ENCODE measurements at regions not wholly inside any gene's neighbourhood (a gene's known extent, or its start where the extent isn't known, plus 50 kb on each side); places are given as distances from the start of the nearest gene placed in this dataset.

GRCh38 chr5:29061381-29061780 is 2023.0 kb upstream of the CDH9 start:
- DNase-seq (ENCODE audit: low spot score) = no peak

GRCh38 chr5:29054694-29055093 is 2016.3 kb upstream of the CDH9 start:
- no peak for DNase-seq (ENCODE audit: low spot score)

- DNase-seq (ENCODE audit: low spot score) = no peak
Measured at GRCh38 chr5:29054282-29054681, 2015.9 kb upstream of the CDH9 start.

GRCh38 chr5:29051509-29051908 is 2013.1 kb upstream of the CDH9 start:
- no peak for DNase-seq (ENCODE audit: low spot score)

- DNase-seq (ENCODE audit: low spot score) = no peak
Measured at GRCh38 chr5:29042152-29042551, 2003.8 kb upstream of the CDH9 start.

- DNase-seq (ENCODE audit: low spot score) = no peak
Measured at GRCh38 chr5:29040404-29040803, 2002.0 kb upstream of the CDH9 start.

- no peak for DNase-seq (ENCODE audit: low spot score)
Measured at GRCh38 chr5:29039994-29040393, 2001.6 kb upstream of the CDH9 start.

GRCh38 chr5:29037716-29038115 is 1999.3 kb upstream of the CDH9 start:
- no peak for DNase-seq (ENCODE audit: low spot score)

GRCh38 chr5:29024052-29024451 is 1985.7 kb upstream of the CDH9 start:
- no peak for DNase-seq (ENCODE audit: low spot score)

- no peak for DNase-seq (ENCODE audit: low spot score)
Measured at GRCh38 chr5:29023541-29023940, 1985.2 kb upstream of the CDH9 start.

GRCh38 chr5:29017501-29017900 is 1979.1 kb upstream of the CDH9 start:
- no peak for DNase-seq (ENCODE audit: low spot score)

GRCh38 chr5:29016067-29016466 is 1977.7 kb upstream of the CDH9 start:
- DNase-seq (ENCODE audit: low spot score) = peak; percentile 14

- no peak for DNase-seq (ENCODE audit: low spot score)
Measured at GRCh38 chr5:29015523-29015922, 1977.1 kb upstream of the CDH9 start.

- DNase-seq (ENCODE audit: low spot score) = peak; percentile 38
Measured at GRCh38 chr5:29005386-29005785, 1967.0 kb upstream of the CDH9 start.

GRCh38 chr5:29002481-29002880 is 1964.1 kb upstream of the CDH9 start:
- no peak for DNase-seq (ENCODE audit: low spot score)

- DNase-seq (ENCODE audit: low spot score) = peak; percentile 8
Measured at GRCh38 chr5:29001666-29002065, 1963.3 kb upstream of the CDH9 start.

GRCh38 chr5:28984639-28985038 is 1946.3 kb upstream of the CDH9 start:
- DNase-seq (ENCODE audit: low spot score) = no peak

GRCh38 chr5:28975508-28975907 is 1937.1 kb upstream of the CDH9 start:
- DNase-seq (ENCODE audit: low spot score) = no peak

GRCh38 chr5:28967848-28968247 is 1929.5 kb upstream of the CDH9 start:
- DNase-seq (ENCODE audit: low spot score) = no peak

- DNase-seq (ENCODE audit: low spot score) = peak; percentile 21
Measured at GRCh38 chr5:28961816-28962215, 1923.4 kb upstream of the CDH9 start.

- DNase-seq (ENCODE audit: low spot score) = no peak
Measured at GRCh38 chr5:28958581-28958980, 1920.2 kb upstream of the CDH9 start.

- DNase-seq (ENCODE audit: low spot score) = no peak
Measured at GRCh38 chr5:28957450-28957849, 1919.1 kb upstream of the CDH9 start.

GRCh38 chr5:28954074-28954473 is 1915.7 kb upstream of the CDH9 start:
- peak; percentile 42 for DNase-seq (ENCODE audit: low spot score)

GRCh38 chr5:28947865-28948264 is 1909.5 kb upstream of the CDH9 start:
- no peak for DNase-seq (ENCODE audit: low spot score)

- DNase-seq (ENCODE audit: low spot score) = no peak
Measured at GRCh38 chr5:28945859-28946258, 1907.5 kb upstream of the CDH9 start.

All from A172 (cell line).